ENCODE measurements at regions not wholly inside any gene's neighbourhood (a gene's known extent, or its start where the extent isn't known, plus 50 kb on each side); places are given as distances from the start of the nearest gene placed in this dataset.

DNA sequence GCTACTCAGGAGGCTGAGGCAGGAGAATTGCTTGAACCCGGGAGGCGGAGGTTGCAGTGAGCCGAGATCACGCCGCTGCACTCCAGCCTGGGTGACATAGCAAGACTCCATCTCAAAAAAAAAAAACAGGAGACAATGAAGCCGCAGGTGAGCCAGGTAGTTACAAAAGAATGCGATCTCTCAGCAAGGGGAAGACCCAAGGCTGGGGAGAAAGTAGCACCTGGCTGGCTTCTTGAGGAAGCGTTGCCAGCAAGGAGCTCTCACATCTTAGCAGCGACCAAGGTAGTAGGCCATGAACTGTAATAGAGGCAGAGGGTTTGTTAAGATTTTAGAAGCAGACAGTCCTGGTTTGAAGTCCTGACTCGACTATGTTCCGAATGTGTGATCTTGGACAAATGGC lies 175.0 kb downstream of the AIPL1 start:
- TF ChIP-seq, protein P1, sequence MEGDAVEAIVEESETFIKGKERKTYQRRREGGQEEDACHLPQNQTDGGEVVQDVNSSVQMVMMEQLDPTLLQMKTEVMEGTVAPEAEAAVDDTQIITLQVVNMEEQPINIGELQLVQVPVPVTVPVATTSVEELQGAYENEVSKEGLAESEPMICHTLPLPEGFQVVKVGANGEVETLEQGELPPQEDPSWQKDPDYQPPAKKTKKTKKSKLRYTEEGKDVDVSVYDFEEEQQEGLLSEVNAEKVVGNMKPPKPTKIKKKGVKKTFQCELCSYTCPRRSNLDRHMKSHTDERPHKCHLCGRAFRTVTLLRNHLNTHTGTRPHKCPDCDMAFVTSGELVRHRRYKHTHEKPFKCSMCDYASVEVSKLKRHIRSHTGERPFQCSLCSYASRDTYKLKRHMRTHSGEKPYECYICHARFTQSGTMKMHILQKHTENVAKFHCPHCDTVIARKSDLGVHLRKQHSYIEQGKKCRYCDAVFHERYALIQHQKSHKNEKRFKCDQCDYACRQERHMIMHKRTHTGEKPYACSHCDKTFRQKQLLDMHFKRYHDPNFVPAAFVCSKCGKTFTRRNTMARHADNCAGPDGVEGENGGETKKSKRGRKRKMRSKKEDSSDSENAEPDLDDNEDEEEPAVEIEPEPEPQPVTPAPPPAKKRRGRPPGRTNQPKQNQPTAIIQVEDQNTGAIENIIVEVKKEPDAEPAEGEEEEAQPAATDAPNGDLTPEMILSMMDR (IDR thresholded peaks at IDR 0.05), result no peak
- TF ChIP-seq POLR2A (IDR thresholded peaks at IDR 0.05) (no peak), POLR2AphosphoS5 (IDR thresholded peaks at IDR 0.05) (no peak)
